Ishikawa (cell line): ENCODE measurements at regions not wholly inside any gene's neighbourhood (a gene's known extent, or its start where the extent isn't known, plus 50 kb on each side); places are given as distances from the start of the nearest gene placed in this dataset.

Experiments used
- CEBPB ChIP-seq: IDR thresholded peaks from 2 replicates; pipeline ENCODE4 v1.6.1; 2012
- CREB1 ChIP-seq: IDR thresholded peaks from 2 replicates; pipeline ENCODE4 v1.6.1; 2012; ENCODE audit warnings: low read depth
- EGR1 ChIP-seq: IDR thresholded peaks from 2 replicates; pipeline ENCODE4 v1.6.1; 2012
- EP300 ChIP-seq: IDR thresholded peaks from 2 replicates; pipeline ENCODE4 v1.6.1; 2012; ENCODE audit warnings: borderline replicate concordance
- FOXM1 ChIP-seq: IDR thresholded peaks from 2 replicates; pipeline ENCODE4 v1.6.1; 2012; ENCODE audit warnings: low read depth, borderline replicate concordance
- NFIC ChIP-seq: IDR thresholded peaks from 2 replicates; pipeline ENCODE4 v1.6.1; 2012
- ZBTB7A ChIP-seq: IDR thresholded peaks from 2 replicates; pipeline ENCODE4 v1.6.1; 2012; ENCODE audit warnings: low read depth
- TF ChIP-seq, protein P1 (sequence below): IDR thresholded peaks from 2 replicates; pipeline ENCODE4 v1.6.1; 2012
- TF ChIP-seq, protein P2 (sequence below): IDR thresholded peaks from 2 replicates; pipeline ENCODE4 v1.6.1; 2012

GRCh38 chr1:47685763-47686066, 247.9 kb downstream of the FOXD2 start:
- TF ChIP-seq FOXM1 (no peak), CREB1 (no peak), EP300 (no peak), CEBPB (no peak), NFIC (no peak), ZBTB7A (no peak), EGR1 (no peak)
- TF ChIP-seq, protein P1, sequence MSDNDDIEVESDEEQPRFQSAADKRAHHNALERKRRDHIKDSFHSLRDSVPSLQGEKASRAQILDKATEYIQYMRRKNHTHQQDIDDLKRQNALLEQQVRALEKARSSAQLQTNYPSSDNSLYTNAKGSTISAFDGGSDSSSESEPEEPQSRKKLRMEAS = no peak
- TF ChIP-seq, protein P2, sequence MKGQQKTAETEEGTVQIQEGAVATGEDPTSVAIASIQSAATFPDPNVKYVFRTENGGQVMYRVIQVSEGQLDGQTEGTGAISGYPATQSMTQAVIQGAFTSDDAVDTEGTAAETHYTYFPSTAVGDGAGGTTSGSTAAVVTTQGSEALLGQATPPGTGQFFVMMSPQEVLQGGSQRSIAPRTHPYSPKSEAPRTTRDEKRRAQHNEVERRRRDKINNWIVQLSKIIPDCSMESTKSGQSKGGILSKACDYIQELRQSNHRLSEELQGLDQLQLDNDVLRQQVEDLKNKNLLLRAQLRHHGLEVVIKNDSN = no peak
